ENCODE measurements at regions not wholly inside any gene's neighbourhood (a gene's known extent, or its start where the extent isn't known, plus 50 kb on each side); places are given as distances from the start of the nearest gene placed in this dataset.

- DNase-seq (no peak), ATAC-seq (no peak)
- WGBS, 2 donors, result 92 to 96% methylated on average over 5 of the region's 5 CpGs
- Histone ChIP-seq H3K36me3 (no peaks in the 10 kb centered on the region), H3K27ac (no peak overlapping the region), H3K4me1 (no peaks in the 10 kb centered on the region), H3K4me3 (no peak overlapping the region), H3K27me3 (no peaks in the 10 kb centered on the region), H3K9me3 (no peaks in the 10 kb centered on the region)
- intact Hi-C loops (cut with DNase I), result no loop called here
- TF ChIP-seq, protein P1, sequence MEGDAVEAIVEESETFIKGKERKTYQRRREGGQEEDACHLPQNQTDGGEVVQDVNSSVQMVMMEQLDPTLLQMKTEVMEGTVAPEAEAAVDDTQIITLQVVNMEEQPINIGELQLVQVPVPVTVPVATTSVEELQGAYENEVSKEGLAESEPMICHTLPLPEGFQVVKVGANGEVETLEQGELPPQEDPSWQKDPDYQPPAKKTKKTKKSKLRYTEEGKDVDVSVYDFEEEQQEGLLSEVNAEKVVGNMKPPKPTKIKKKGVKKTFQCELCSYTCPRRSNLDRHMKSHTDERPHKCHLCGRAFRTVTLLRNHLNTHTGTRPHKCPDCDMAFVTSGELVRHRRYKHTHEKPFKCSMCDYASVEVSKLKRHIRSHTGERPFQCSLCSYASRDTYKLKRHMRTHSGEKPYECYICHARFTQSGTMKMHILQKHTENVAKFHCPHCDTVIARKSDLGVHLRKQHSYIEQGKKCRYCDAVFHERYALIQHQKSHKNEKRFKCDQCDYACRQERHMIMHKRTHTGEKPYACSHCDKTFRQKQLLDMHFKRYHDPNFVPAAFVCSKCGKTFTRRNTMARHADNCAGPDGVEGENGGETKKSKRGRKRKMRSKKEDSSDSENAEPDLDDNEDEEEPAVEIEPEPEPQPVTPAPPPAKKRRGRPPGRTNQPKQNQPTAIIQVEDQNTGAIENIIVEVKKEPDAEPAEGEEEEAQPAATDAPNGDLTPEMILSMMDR (IDR thresholded peaks at IDR 0.05), result no peak
These were observed 785.9 kb downstream of the EPHA4 start for GRCh38 chr2:220786216-220786615.

GRCh38 chr2:220787251-220787650 lies 784.9 kb downstream of the EPHA4 start:
- Histone ChIP-seq H3K36me3 (no peaks in the 10 kb centered on the region), H3K4me3 (no peak overlapping the region), H3K27me3 (no peaks in the 10 kb centered on the region), H3K27ac (no peak overlapping the region), H3K4me1 (no peaks in the 10 kb centered on the region), H3K9me3 (no peaks in the 10 kb centered on the region)
- no peak for DNase-seq
- TF ChIP-seq, protein P1 (IDR thresholded peaks at IDR 0.05), result no peak
- intact Hi-C loops (cut with DNase I), result no loop called here
- no peak for ATAC-seq

- DNase-seq, result no peak
- WGBS, 2 donors, result 75 to 77% methylated on average over 1 of the region's 1 CpG
- no peak for ATAC-seq
These were observed 782.1 kb downstream of the EPHA4 start for GRCh38 chr2:220789961-220790360.

DNA sequence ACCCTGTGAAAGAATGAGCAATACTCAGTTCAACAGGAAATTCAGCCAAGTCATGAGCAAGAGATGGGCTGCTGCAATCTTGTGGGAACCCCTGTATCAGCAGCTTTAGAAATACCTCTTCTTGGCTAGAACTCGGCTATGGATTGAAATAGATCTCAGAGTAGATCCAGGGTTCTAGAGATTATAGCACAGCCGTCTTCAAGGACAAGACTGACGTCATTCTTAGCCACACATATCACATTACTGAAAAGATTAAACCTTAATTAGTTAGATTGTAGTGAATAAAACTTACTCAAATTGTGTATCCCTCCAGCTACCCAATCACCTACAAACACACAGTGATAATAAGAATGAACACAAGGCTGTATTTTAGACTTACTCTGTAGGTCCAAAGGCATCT lies 776.4 kb downstream of the EPHA4 start:
- intact Hi-C loops (cut with DNase I), result no loop called here
- DNase-seq (no peak), ATAC-seq (no peak)
- TF ChIP-seq, protein P1 (IDR thresholded peaks at IDR 0.05), result no peak
- Histone ChIP-seq H3K4me3 (no peak overlapping the region), H3K4me1 (no peaks in the 10 kb centered on the region), H3K27ac (no peak overlapping the region), H3K36me3 (no peaks in the 10 kb centered on the region), H3K9me3 (no peaks in the 10 kb centered on the region), H3K27me3 (no peaks in the 10 kb centered on the region)
- 72 to 78% methylated on average over 3 of the region's 3 CpGs for WGBS, 2 donors

More at GRCh38 chr2:220789961-220790360, 782.1 kb downstream of the EPHA4 start:
- TF ChIP-seq, protein P1 (IDR thresholded peaks at IDR 0.05), result no peak
- Histone ChIP-seq H3K9me3 (no peaks in the 10 kb centered on the region), H3K36me3 (no peaks in the 10 kb centered on the region), H3K27ac (no peak overlapping the region), H3K4me1 (no peaks in the 10 kb centered on the region), H3K27me3 (no peaks in the 10 kb centered on the region), H3K4me3 (no peak overlapping the region)
- intact Hi-C loops (cut with DNase I), result no loop called here

DNA sequence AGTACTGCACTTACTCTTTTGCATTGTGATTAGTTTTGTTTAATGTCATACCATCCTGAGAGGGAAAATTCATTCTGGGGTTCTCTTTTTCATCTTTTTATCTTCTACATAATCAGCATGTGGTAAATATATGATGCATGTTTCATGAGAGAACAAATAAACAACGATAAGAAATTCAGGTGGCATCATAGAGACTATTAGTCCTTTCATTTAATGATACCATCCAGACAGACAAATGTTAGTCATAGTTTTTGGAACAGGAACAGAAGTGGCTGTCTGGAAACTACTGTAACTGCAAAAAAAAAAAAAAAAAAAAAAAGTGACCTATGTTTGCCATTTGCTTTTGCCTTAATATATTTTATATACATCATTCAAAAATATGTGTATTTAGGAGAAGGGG lies 761.0 kb downstream of the EPHA4 start:
- ATAC-seq (no peak), DNase-seq (no peak)
- no peaks in the 10 kb centered on the region for H3K9me3 ChIP-seq
- 85 to 87% methylated on average over 1 of the region's 1 CpG for WGBS, 2 donors
- no peaks in the 10 kb centered on the region for H3K27me3 ChIP-seq
- no peaks in the 10 kb centered on the region for H3K36me3 ChIP-seq
- no peak overlapping the region for H3K27ac ChIP-seq
- H3K4me3 ChIP-seq, result no peak overlapping the region
- TF ChIP-seq, protein P1 (IDR thresholded peaks at IDR 0.05), result no peak
- H3K4me1 ChIP-seq, result no peaks in the 10 kb centered on the region
- intact Hi-C loops (cut with DNase I), result no loop called here

Data from heart right ventricle (tissue), 16 donors.